ENCODE measurements at regions not wholly inside any gene's neighbourhood (a gene's known extent, or its start where the extent isn't known, plus 50 kb on each side); places are given as distances from the start of the nearest gene placed in this dataset.

DNA sequence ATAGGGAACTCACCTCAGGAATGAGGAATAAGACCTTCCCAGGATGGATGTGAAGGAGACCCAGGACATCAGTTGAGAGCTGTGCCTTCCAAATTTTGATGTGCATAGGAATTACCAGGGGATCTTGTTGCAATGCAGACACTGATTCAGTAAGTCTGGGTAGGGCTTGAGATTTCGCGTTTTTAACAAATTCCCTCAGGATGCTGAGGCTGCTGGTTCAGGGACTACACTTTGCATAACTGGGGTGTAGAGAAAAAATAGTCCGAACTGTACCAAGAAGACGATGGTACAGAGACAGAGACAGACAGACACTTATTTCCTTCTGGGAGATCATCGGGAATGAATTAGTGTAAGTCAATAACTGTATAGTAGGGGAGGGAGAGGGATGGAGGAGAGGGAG, 82.3 kb upstream of the FREM1 start:
- no peak for TF ChIP-seq POLR2A (IDR thresholded peaks at IDR 0.05)
- TF ChIP-seq, protein P1, sequence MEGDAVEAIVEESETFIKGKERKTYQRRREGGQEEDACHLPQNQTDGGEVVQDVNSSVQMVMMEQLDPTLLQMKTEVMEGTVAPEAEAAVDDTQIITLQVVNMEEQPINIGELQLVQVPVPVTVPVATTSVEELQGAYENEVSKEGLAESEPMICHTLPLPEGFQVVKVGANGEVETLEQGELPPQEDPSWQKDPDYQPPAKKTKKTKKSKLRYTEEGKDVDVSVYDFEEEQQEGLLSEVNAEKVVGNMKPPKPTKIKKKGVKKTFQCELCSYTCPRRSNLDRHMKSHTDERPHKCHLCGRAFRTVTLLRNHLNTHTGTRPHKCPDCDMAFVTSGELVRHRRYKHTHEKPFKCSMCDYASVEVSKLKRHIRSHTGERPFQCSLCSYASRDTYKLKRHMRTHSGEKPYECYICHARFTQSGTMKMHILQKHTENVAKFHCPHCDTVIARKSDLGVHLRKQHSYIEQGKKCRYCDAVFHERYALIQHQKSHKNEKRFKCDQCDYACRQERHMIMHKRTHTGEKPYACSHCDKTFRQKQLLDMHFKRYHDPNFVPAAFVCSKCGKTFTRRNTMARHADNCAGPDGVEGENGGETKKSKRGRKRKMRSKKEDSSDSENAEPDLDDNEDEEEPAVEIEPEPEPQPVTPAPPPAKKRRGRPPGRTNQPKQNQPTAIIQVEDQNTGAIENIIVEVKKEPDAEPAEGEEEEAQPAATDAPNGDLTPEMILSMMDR (IDR thresholded peaks at IDR 0.05), result no peak
- no peak for TF ChIP-seq POLR2AphosphoS5 (IDR thresholded peaks at IDR 0.05; ENCODE audit: insufficient read depth in 1 of 2, low read depth in 1 of 2)
